T47D (cell line): ENCODE measurements at regions not wholly inside any gene's neighbourhood (a gene's known extent, or its start where the extent isn't known, plus 50 kb on each side); places are given as distances from the start of the nearest gene placed in this dataset.
"Not testable (repeated sequence)": the region's sequence is repeated elsewhere in the genome, so short reads cannot be mapped to it uniquely, and the experiment has no call there.

ENCODE experiments used
- DNase-seq, 2 experiments: peaks; one replicate each; pipeline versions ENCODE4 v3.0.0 to v3.0.0-alpha.2; 2011 to 2012; ENCODE audit warnings: low read depth in 1 of 2, low spot score in 1 of 2
- in situ Hi-C: cut with HindIII; loops from 2 replicates; pipeline ENCODE4 v1.10.0; 2016; ENCODE audit warnings: low sequenced_read_pairs, low pct_unique_long_range_greater_than_20kb

- in situ Hi-C loops, DNase-seq: not testable (repeated sequence)
Measured at GRCh38 chr9:62526306-62526705, 1336.5 kb downstream of the SPATA31A7 start.

- DNase-seq, in situ Hi-C loops: not testable (repeated sequence)
Measured at GRCh38 chr9:62532162-62532776, 1342.4 kb downstream of the SPATA31A7 start.

- DNase-seq, in situ Hi-C loops: not testable (repeated sequence)
Measured at GRCh38 chr9:62532777-62533173, 1342.9 kb downstream of the SPATA31A7 start.

GRCh38 chr9:62550539-62550938, 1360.7 kb downstream of the SPATA31A7 start:
- in situ Hi-C loops, DNase-seq: not testable (repeated sequence)

GRCh38 chr9:62560603-62561002, 1370.8 kb downstream of the SPATA31A7 start:
- DNase-seq, in situ Hi-C loops: not testable (repeated sequence)

GRCh38 chr9:62565132-62565531, 1375.3 kb downstream of the SPATA31A7 start:
- DNase-seq, in situ Hi-C loops: not testable (repeated sequence)

GRCh38 chr9:62566430-62566829, 1376.6 kb downstream of the SPATA31A7 start:
- DNase-seq, in situ Hi-C loops: not testable (repeated sequence)

- in situ Hi-C loops, result not testable (repeated sequence)
- peak in 1 of 2 experiments; percentile 0 for DNase-seq
Measured at GRCh38 chr9:62597128-62597527, 1407.3 kb downstream of the SPATA31A7 start.
